CD14-positive monocyte (primary cell): ENCODE measurements at regions not wholly inside any gene's neighbourhood (a gene's known extent, or its start where the extent isn't known, plus 50 kb on each side); places are given as distances from the start of the nearest gene placed in this dataset.

ENCODE experiments used
- DNase-seq, 3 donors: peaks; one replicate each; pipeline ENCODE4 v3.0.0-alpha.2; 2011 to 2022
- H2AFZ ChIP-seq: 2 replicates; pipeline ENCODE4 v1.6.0; 2012; ENCODE audit warnings: mild to moderate bottlenecking, low read depth, low read length, inconsistent platforms; ENCODE audit not compliant: insufficient read depth, poor library complexity, severe bottlenecking
- H3K27ac ChIP-seq, 2 donors: 1 replicate in 1 of 2; 2 replicates in 1 of 2; pipeline ENCODE4 v1.5.1; 2012 to 2013; ENCODE audit warnings: low read length in 2 of 2, control low read depth in 1 of 2, inconsistent platforms in 1 of 2, low read depth in 1 of 2, mild to moderate bottlenecking in 1 of 2
- H3K27me3 ChIP-seq, 2 donors: one replicate each; pipeline versions ENCODE4 v1.6.0 to v1.6.1; 2011 to 2013; ENCODE audit warnings: low read length in 2 of 2; ENCODE audit not compliant: control insufficient read depth in 2 of 2, insufficient read depth in 2 of 2
- H3K36me3 ChIP-seq, 2 donors: replicated peaks in 1 of 2; 1 replicate in 1 of 2; 2 replicates in 1 of 2; pipeline versions ENCODE4 v1.5.1 to v1.6.1; 2012 to 2013; ENCODE audit warnings: low read length in 2 of 2, control low read depth in 1 of 2, inconsistent platforms in 1 of 2, mild to moderate bottlenecking in 1 of 2; ENCODE audit not compliant: insufficient read depth in 2 of 2, control insufficient read depth in 1 of 2
- H3K4me1 ChIP-seq, 2 donors: 1 replicate in 1 of 2; 2 replicates in 1 of 2; pipeline versions ENCODE4 v1.5.1 to v1.6.1; 2012 to 2013; ENCODE audit warnings: low read length in 2 of 2, control low read depth in 1 of 2, inconsistent platforms in 1 of 2, mild to moderate bottlenecking in 1 of 2, moderate library complexity in 1 of 2; ENCODE audit not compliant: insufficient read depth in 2 of 2, control insufficient read depth in 1 of 2
- H3K4me2 ChIP-seq: replicated peaks from 2 replicates; pipeline ENCODE3; 2012; ENCODE audit warnings: low read length, moderate library complexity, mild to moderate bottlenecking; ENCODE audit not compliant: poor library complexity, severe bottlenecking; ENCODE audit errors: extremely low read depth
- H3K4me3 ChIP-seq, 3 experiments: fragments of 200-600 bp in 1 of 3; sonication (generic) in 1 of 3; replicated peaks in 1 of 3; 1 replicate in 2 of 3; 2 replicates in 1 of 3; pipeline ENCODE4 v1.5.1; 2011 to 2013; ENCODE audit warnings: low read length in 3 of 3, mild to moderate bottlenecking in 3 of 3, control low read depth in 2 of 3, low read depth in 2 of 3, inconsistent platforms in 1 of 3, moderate library complexity in 1 of 3
- H3K79me2 ChIP-seq: 2 replicates; pipeline ENCODE4 v1.6.0; 2012; ENCODE audit warnings: mild to moderate bottlenecking, control low read depth, inconsistent platforms, low read length, moderate library complexity; ENCODE audit not compliant: insufficient read depth
- H3K9ac ChIP-seq: 2 replicates; pipeline ENCODE4 v1.6.0; 2017; ENCODE audit warnings: low read length, mild to moderate bottlenecking; ENCODE audit not compliant: insufficient read depth, poor library complexity, severe bottlenecking
- H3K9me3 ChIP-seq, 2 donors: replicated peaks in 1 of 2; 1 replicate in 1 of 2; 2 replicates in 1 of 2; pipeline versions ENCODE4 v1.5.1 to v1.6.1; 2012 to 2013; ENCODE audit warnings: low read length in 2 of 2, control low read depth in 1 of 2; ENCODE audit not compliant: control insufficient read depth in 1 of 2, insufficient read depth in 1 of 2
- H4K20me1 ChIP-seq: 2 replicates; pipeline ENCODE4 v1.6.0; 2012; ENCODE audit warnings: mild to moderate bottlenecking, low read length, control low read depth, moderate library complexity; ENCODE audit not compliant: insufficient read depth
- H3K27ac Mint-ChIP-seq, 7 donors: one replicate each; pipeline ENCODE4 v1.8.0; 2020; ENCODE audit warnings: mild to moderate bottlenecking in 7 of 7, mixed read lengths in 7 of 7, moderate library complexity in 6 of 7, inconsistent platforms in 2 of 7
- H3K27me3 Mint-ChIP-seq, 3 donors: one replicate each; pipeline ENCODE4 v1.8.0; 2021 to 2022; ENCODE audit warnings: low read depth in 3 of 3, mild to moderate bottlenecking in 3 of 3, mixed read lengths in 3 of 3, moderate library complexity in 3 of 3, inconsistent platforms in 1 of 3
- H3K36me3 Mint-ChIP-seq, 2 donors: one replicate each; pipeline ENCODE4 v1.8.0; 2020; ENCODE audit warnings: mixed read lengths in 2 of 2, inconsistent platforms in 1 of 2, mild to moderate bottlenecking in 1 of 2
- H3K4me1 Mint-ChIP-seq: one replicate; pipeline ENCODE4 v1.8.0; 2020; ENCODE audit warnings: mild to moderate bottlenecking, mixed read lengths
- H3K4me3 Mint-ChIP-seq, 2 donors: one replicate each; pipeline ENCODE4 v1.8.0; 2020; ENCODE audit warnings: mild to moderate bottlenecking in 2 of 2, mixed read lengths in 2 of 2, moderate library complexity in 1 of 2
- H3K9me3 Mint-ChIP-seq, 7 donors: one replicate each; pipeline ENCODE4 v1.8.0; 2020 to 2022; ENCODE audit warnings: mixed read lengths in 7 of 7, mild to moderate bottlenecking in 6 of 7, moderate library complexity in 6 of 7, inconsistent platforms in 2 of 7
- CTCF ChIP-seq: fragments of 200-600 bp; IDR thresholded peaks from one replicate; pipeline ENCODE4 v1.8.0; 2022; ENCODE audit warnings: antibody characterized with exemption, mild to moderate bottlenecking
- WGBS: methylation state at CpG from one replicate; pipeline ENCODE4 v1.1.5; 2013; ENCODE audit warnings: missing lambda C conversion rate; ENCODE audit not compliant: insufficient coverage; 5-methylcytosine and 5-hydroxymethylcytosine counted together
- intact Hi-C, 2 donors: fragments of 100-400 bp; cut with micrococcal nuclease; formaldehyde crosslinking; loops; one replicate each; pipeline versions ENCODE4 v1.15.0 to v1.15.1; 2023

- DNase-seq, result no peak
- Mint-ChIP-seq H3K9me3 (no peaks in the 10 kb centered on the region), H3K4me3 (no peak overlapping the region), H3K27me3 (peaks cover 4 to 28% (median 15%) of the 10 kb centered on the region in 3 donors), H3K27ac (no peak overlapping the region), H3K36me3 (no peaks in the 10 kb centered on the region), H3K4me1 (no peaks in the 10 kb centered on the region)
- Histone ChIP-seq H3K27me3 (no peaks in the 10 kb centered on the region), H3K9me3 (no peaks in the 10 kb centered on the region), H3K36me3 (no peaks in the 10 kb centered on the region), H2AFZ (no peak overlapping the region), H4K20me1 (no peaks in the 10 kb centered on the region), H3K9ac (no peak overlapping the region), H3K4me3 (no peak overlapping the region), H3K79me2 (no peaks in the 10 kb centered on the region), H3K27ac (no peak overlapping the region), H3K4me1 (no peaks in the 10 kb centered on the region), H3K4me2 (no peak overlapping the region)
- TF ChIP-seq CTCF, result no peak
- 78% methylated on average over 3 of the region's 9 CpGs for WGBS
- intact Hi-C loops, result no loop called here
Observed at GRCh38 chr16:86816930-86817625, 238.7 kb downstream of the FOXL1 start.

GRCh38 chr16:86818671-86819532 is 240.6 kb downstream of the FOXL1 start:
- Mint-ChIP-seq H3K4me1 (no peaks in the 10 kb centered on the region), H3K36me3 (no peaks in the 10 kb centered on the region), H3K27ac (peak overlapping the region in 1 of 7 donors; percentile 5), H3K4me3 (peak overlapping the region in 1 of 2 donors; percentile 26), H3K27me3 (peaks cover 4 to 33% (median 16%) of the 10 kb centered on the region in 3 donors), H3K9me3 (no peaks in the 10 kb centered on the region)
- Histone ChIP-seq H3K4me2 (no peak overlapping the region), H3K9me3 (no peaks in the 10 kb centered on the region), H3K27me3 (no peaks in the 10 kb centered on the region), H3K4me3 (no peak overlapping the region), H3K4me1 (no peaks in the 10 kb centered on the region), H3K27ac (no peak overlapping the region), H3K36me3 (no peaks in the 10 kb centered on the region), H3K9ac (no peak overlapping the region), H4K20me1 (no peaks in the 10 kb centered on the region), H3K79me2 (no peaks in the 10 kb centered on the region), H2AFZ (no peak overlapping the region)
- no peak for TF ChIP-seq CTCF
- intact Hi-C loops, result no loop called here
- 63% methylated on average over 23 of the region's 29 CpGs for WGBS
- no peak for DNase-seq
